ENCODE measurements at regions not wholly inside any gene's neighbourhood (a gene's known extent, or its start where the extent isn't known, plus 50 kb on each side); places are given as distances from the start of the nearest gene placed in this dataset.

- TF ChIP-seq CTCF (IDR thresholded peaks at IDR 0.05) (no peak), ZFX (IDR thresholded peaks at IDR 0.05; ENCODE audit: borderline replicate concordance) (no peak)
These were observed 152.7 kb upstream of the ADRA1B start for GRCh38 chr5:159763562-159763961.
